H1 (cell line): ENCODE measurements at regions not wholly inside any gene's neighbourhood (a gene's known extent, or its start where the extent isn't known, plus 50 kb on each side); places are given as distances from the start of the nearest gene placed in this dataset.

Source experiments
- PHF8 ChIP-seq: fragments of 200-600 bp; sonication (generic); conservative IDR thresholded peaks from 2 replicates; pipeline ENCODE4 v1.7.1; 2012; ENCODE audit warnings: low read depth, mild to moderate bottlenecking, inconsistent platforms, low read length, moderate library complexity
- SIX5 ChIP-seq: IDR thresholded peaks from 2 replicates; pipeline ENCODE4 v1.6.1; 2011; ENCODE audit warnings: mild to moderate bottlenecking, low read depth, low read length
- SUZ12 ChIP-seq: fragments of 200-600 bp; sonication (generic); IDR thresholded peaks from 2 replicates; pipeline ENCODE4 v1.6.1; 2012; ENCODE audit warnings: mild to moderate bottlenecking, inconsistent platforms, low read length, moderate library complexity, mixed read lengths

GRCh38 chr2:219823574-219823973 is 196.1 kb downstream of the SLC4A3 start (continued):
- no peak for TF ChIP-seq SUZ12
- TF ChIP-seq SIX5, result no peak
- no peak for TF ChIP-seq PHF8
